Epithelial cell of esophagus (primary cell): ENCODE measurements at regions not wholly inside any gene's neighbourhood (a gene's known extent, or its start where the extent isn't known, plus 50 kb on each side); places are given as distances from the start of the nearest gene placed in this dataset.

Experiments used
- DNase-seq: peaks from one replicate; pipeline ENCODE4 v3.0.0; 2010; ENCODE audit warnings: low read depth
- H3K4me3 ChIP-seq: 2 replicates; pipeline ENCODE4 v1.5.1; 2011; ENCODE audit warnings: mild to moderate bottlenecking, low read length, control low read depth
- CTCF ChIP-seq: IDR thresholded peaks from 2 replicates; pipeline ENCODE4 v1.5.1; 2011; ENCODE audit warnings: low read depth, mild to moderate bottlenecking, low read length, control low read depth, inconsistent platforms; ENCODE audit not compliant: insufficient read depth; ENCODE audit errors: missing control alignments

GRCh38 chr9:117490199-117490598, 75.3 kb upstream of the ASTN2 start:
- no peak overlapping the region for H3K4me3 ChIP-seq
- no peak for DNase-seq
- TF ChIP-seq CTCF = no peak

GRCh38 chr9:117488659-117489058, 73.8 kb upstream of the ASTN2 start:
- no peak for DNase-seq
- no peak overlapping the region for H3K4me3 ChIP-seq
- TF ChIP-seq CTCF = no peak

GRCh38 chr9:117487555-117488175, 72.8 kb upstream of the ASTN2 start:
- peak; percentile 58 for DNase-seq

GRCh38 chr9:117486426-117486825, 71.6 kb upstream of the ASTN2 start:
- H3K4me3 ChIP-seq = no peak overlapping the region
- TF ChIP-seq CTCF = no peak
- DNase-seq = no peak

More at GRCh38 chr9:117487555-117488175, 72.8 kb upstream of the ASTN2 start:
- no peak overlapping the region for H3K4me3 ChIP-seq
- peak; percentile 83 for TF ChIP-seq CTCF

- no peak for TF ChIP-seq CTCF
- H3K4me3 ChIP-seq = no peak overlapping the region
- peak; percentile 14 for DNase-seq
Observed at GRCh38 chr9:117485176-117485575, 70.3 kb upstream of the ASTN2 start.

GRCh38 chr9:117480729-117481128, 65.9 kb upstream of the ASTN2 start:
- TF ChIP-seq CTCF = no peak
- no peak overlapping the region for H3K4me3 ChIP-seq
- DNase-seq = no peak

- TF ChIP-seq CTCF = no peak
- no peak overlapping the region for H3K4me3 ChIP-seq
- DNase-seq = peak; percentile 28
Observed at GRCh38 chr9:117480253-117480652, 65.4 kb upstream of the ASTN2 start.
